Esophagus squamous epithelium (tissue), 4 donors: ENCODE measurements at regions not wholly inside any gene's neighbourhood (a gene's known extent, or its start where the extent isn't known, plus 50 kb on each side); places are given as distances from the start of the nearest gene placed in this dataset.

ENCODE experiments used
- POLR2A ChIP-seq, 4 donors: fragments of 450-650 bp; IDR thresholded peaks; one replicate each; pipeline ENCODE4 v1.6.1; 2017; ENCODE audit warnings: antibody characterized with exemption in 4 of 4, mild to moderate bottlenecking in 4 of 4, moderate library complexity in 3 of 4
- TF ChIP-seq, protein P1 (sequence below), 6 experiments: fragments of 450-650 bp in 4 of 6; fragments of 200-600 bp in 2 of 6; sonication (generic) in 2 of 6; IDR thresholded peaks; one replicate each; pipeline ENCODE4 v1.5.1; 2016 to 2019; ENCODE audit warnings: antibody characterized with exemption in 6 of 6, mild to moderate bottlenecking in 4 of 6, moderate library complexity in 4 of 6

GRCh38 chr2:66303471-66303870, 131.5 kb upstream of the MEIS1 start:
- TF ChIP-seq, protein P1, sequence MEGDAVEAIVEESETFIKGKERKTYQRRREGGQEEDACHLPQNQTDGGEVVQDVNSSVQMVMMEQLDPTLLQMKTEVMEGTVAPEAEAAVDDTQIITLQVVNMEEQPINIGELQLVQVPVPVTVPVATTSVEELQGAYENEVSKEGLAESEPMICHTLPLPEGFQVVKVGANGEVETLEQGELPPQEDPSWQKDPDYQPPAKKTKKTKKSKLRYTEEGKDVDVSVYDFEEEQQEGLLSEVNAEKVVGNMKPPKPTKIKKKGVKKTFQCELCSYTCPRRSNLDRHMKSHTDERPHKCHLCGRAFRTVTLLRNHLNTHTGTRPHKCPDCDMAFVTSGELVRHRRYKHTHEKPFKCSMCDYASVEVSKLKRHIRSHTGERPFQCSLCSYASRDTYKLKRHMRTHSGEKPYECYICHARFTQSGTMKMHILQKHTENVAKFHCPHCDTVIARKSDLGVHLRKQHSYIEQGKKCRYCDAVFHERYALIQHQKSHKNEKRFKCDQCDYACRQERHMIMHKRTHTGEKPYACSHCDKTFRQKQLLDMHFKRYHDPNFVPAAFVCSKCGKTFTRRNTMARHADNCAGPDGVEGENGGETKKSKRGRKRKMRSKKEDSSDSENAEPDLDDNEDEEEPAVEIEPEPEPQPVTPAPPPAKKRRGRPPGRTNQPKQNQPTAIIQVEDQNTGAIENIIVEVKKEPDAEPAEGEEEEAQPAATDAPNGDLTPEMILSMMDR (IDR thresholded peaks at IDR 0.05), result no peak
- no peak for TF ChIP-seq POLR2A (IDR thresholded peaks at IDR 0.05)
